Lung (tissue), 11 donors: ENCODE measurements at regions not wholly inside any gene's neighbourhood (a gene's known extent, or its start where the extent isn't known, plus 50 kb on each side); places are given as distances from the start of the nearest gene placed in this dataset.

Experiments used
- ATAC-seq: fragments of 200-7000 bp; cut with Tn5 transposase; one replicate; pipeline ENCODE4 v1.9.1; 2020; ENCODE audit warnings: moderate number of reproducible peaks; ENCODE audit not compliant: insufficient read depth, low FRiP score
- DNase-seq, 3 donors: peaks; one replicate each; pipeline ENCODE4 v3.0.0-alpha.2; 2013 to 2017
- H3K27ac ChIP-seq, 2 donors: one replicate each; pipeline ENCODE4 v1.5.1; 2013; ENCODE audit warnings: mild to moderate bottlenecking in 2 of 2, moderate library complexity in 2 of 2, control low read depth in 1 of 2, inconsistent platforms in 1 of 2, low read depth in 1 of 2, low read length in 1 of 2
- H3K27me3 ChIP-seq, 3 donors: one replicate each; pipeline ENCODE4 v1.5.1; 2013; ENCODE audit warnings: low read length in 2 of 3; ENCODE audit not compliant: control insufficient read depth in 3 of 3, insufficient read depth in 3 of 3
- H3K36me3 ChIP-seq, 4 donors: one replicate each; pipeline ENCODE4 v1.5.1; 2013; ENCODE audit warnings: low read length in 4 of 4, mild to moderate bottlenecking in 1 of 4, moderate library complexity in 1 of 4; ENCODE audit not compliant: control insufficient read depth in 4 of 4, insufficient read depth in 4 of 4
- H3K4me1 ChIP-seq, 5 donors: one replicate each; pipeline ENCODE4 v1.5.1; 2013; ENCODE audit warnings: low read length in 5 of 5, mild to moderate bottlenecking in 2 of 5, moderate library complexity in 1 of 5; ENCODE audit not compliant: control insufficient read depth in 5 of 5, insufficient read depth in 5 of 5
- H3K4me3 ChIP-seq: one replicate; pipeline ENCODE4 v1.5.1; 2013; ENCODE audit warnings: mild to moderate bottlenecking, control low read depth, moderate library complexity
- H3K9ac ChIP-seq, 2 donors: one replicate each; pipeline ENCODE4 v1.5.1; 2013; ENCODE audit warnings: low read length in 2 of 2, control low read depth in 1 of 2; ENCODE audit not compliant: insufficient read depth in 1 of 2
- H3K9me3 ChIP-seq, 4 donors: one replicate each; pipeline ENCODE4 v1.5.1; 2013; ENCODE audit warnings: low read length in 3 of 4, mild to moderate bottlenecking in 1 of 4, moderate library complexity in 1 of 4; ENCODE audit not compliant: control insufficient read depth in 4 of 4, insufficient read depth in 3 of 4
- WGBS, 2 donors: extraction: QIAGEN DNeasy Blood & Tissue Kit; methylation state at CpG; one replicate each; pipeline ENCODE4 v1.1.7; 2013; 5-methylcytosine and 5-hydroxymethylcytosine counted together
- TF ChIP-seq, protein P1 (sequence below): IDR thresholded peaks from 2 replicates; pipeline ENCODE4 v1.5.1; 2012; ENCODE audit warnings: mild to moderate bottlenecking; ENCODE audit errors: control extremely low read depth, extremely low read depth
- donor health status: control.
- donor health status: control.
- donor health status: Bipolar disorder and iron deficiency.
- donor health status: healthy.
- donor health status: DM: yes; HTN: yes; CAD: no.

DNA sequence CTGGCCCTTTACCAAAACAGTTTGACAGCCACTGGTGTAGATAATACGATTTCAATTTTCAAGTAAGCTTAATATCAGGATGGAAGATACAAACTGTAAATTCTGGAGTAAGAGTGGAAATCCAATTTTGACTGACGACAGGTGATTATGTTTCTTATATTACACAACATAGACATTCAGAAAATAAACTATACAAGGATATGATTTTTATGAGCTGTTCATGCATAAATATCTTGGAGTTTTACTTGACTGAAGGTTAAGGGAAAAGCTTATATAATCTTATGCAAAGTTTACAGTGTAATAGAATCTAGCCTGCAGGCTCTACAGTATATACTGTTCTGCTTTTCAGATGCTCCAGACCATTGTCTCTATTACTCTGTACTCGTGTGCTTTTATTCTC lies 1672.3 kb downstream of the ARAP2 start:
- Histone ChIP-seq H3K9ac (no peak overlapping the region), H3K4me3 (no peak overlapping the region), H3K9me3 (no peaks in the 10 kb centered on the region), H3K27ac (no peak overlapping the region), H3K4me1 (no peaks in the 10 kb centered on the region), H3K36me3 (no peaks in the 10 kb centered on the region), H3K27me3 (no peaks in the 10 kb centered on the region)
- TF ChIP-seq, protein P1, sequence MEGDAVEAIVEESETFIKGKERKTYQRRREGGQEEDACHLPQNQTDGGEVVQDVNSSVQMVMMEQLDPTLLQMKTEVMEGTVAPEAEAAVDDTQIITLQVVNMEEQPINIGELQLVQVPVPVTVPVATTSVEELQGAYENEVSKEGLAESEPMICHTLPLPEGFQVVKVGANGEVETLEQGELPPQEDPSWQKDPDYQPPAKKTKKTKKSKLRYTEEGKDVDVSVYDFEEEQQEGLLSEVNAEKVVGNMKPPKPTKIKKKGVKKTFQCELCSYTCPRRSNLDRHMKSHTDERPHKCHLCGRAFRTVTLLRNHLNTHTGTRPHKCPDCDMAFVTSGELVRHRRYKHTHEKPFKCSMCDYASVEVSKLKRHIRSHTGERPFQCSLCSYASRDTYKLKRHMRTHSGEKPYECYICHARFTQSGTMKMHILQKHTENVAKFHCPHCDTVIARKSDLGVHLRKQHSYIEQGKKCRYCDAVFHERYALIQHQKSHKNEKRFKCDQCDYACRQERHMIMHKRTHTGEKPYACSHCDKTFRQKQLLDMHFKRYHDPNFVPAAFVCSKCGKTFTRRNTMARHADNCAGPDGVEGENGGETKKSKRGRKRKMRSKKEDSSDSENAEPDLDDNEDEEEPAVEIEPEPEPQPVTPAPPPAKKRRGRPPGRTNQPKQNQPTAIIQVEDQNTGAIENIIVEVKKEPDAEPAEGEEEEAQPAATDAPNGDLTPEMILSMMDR = no peak
- DNase-seq (no peak), ATAC-seq (no peak)
- WGBS, 2 donors = 66 to 72% methylated on average over 3 of the region's 3 CpGs

DNA sequence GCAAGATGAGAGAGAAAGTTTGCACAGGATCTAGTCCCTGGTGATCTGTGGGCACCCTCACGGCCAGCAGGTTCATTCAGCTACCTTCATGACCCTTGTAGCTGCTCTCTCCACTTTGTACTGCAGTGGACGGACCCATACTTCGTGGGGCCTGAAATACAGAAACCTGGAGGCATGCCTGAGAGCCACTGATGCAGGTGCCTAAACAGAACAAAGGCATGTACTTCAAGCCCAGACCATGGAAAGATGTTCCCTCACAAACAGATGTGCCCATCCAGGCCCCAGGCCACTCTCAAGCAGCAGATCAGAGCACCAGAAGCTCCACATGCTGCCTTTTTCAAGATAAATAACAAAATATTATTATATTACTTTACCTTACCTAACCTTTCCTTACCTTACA lies 1629.0 kb downstream of the ARAP2 start:
- no peak overlapping the region for H3K4me3 ChIP-seq
- DNase-seq = no peak

DNA sequence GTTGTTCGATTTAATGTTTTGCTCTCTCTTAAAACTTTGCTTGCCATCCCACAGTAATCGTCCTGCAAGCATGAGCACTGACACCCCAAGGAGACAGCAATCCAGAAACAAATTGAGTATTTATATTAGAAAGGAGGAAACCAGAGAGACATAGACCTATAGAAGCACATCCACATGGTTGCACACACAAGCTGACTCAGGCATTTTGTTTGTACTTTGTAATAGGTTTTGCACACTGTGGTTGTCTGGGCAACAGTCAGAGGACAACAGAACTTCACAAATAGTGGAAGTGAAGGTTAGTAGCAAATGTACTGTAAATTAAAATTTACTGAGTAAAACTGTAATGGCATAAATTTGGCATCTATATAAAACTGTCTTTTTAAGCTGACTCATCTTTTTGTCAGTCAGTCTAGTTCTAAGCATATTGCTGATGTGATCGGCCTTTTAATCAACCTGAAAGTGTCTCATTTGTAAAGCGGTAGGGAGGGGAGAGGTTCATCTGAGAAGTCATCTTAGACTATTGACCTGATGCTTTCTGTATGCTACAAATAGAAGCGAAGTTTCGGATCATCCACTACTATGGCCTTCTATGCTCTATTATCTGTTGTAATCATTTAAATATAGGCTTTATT lies 1624.7 kb downstream of the ARAP2 start:
- H3K27me3 ChIP-seq = no peaks in the 10 kb centered on the region
- no peaks in the 10 kb centered on the region for H3K9me3 ChIP-seq
- peaks cover 0 to 9% (median 0%) of the 10 kb centered on the region in 5 donors for H3K4me1 ChIP-seq
- TF ChIP-seq, protein P1 = no peak
- no peaks in the 10 kb centered on the region for H3K36me3 ChIP-seq
- no peak overlapping the region for H3K27ac ChIP-seq
- ATAC-seq = no peak
- WGBS, 2 donors = 77 to 82% methylated on average over 6 of the region's 6 CpGs
- peak overlapping the region in 1 of 2 donors; percentile 24 for H3K9ac ChIP-seq
- DNase-seq = peak; percentile 41 to 78 (median 76)
- no peak overlapping the region for H3K4me3 ChIP-seq

More for the DNA sequence above, 1629.0 kb downstream of the ARAP2 start:
- TF ChIP-seq, protein P1 = no peak
- 79% methylated on average over 3 of the region's 3 CpGs for WGBS, 2 donors
- H3K27ac ChIP-seq = no peak overlapping the region
- no peaks in the 10 kb centered on the region for H3K9me3 ChIP-seq
- H3K9ac ChIP-seq = no peak overlapping the region
- H3K36me3 ChIP-seq = no peaks in the 10 kb centered on the region
- ATAC-seq = no peak
- H3K27me3 ChIP-seq = no peaks in the 10 kb centered on the region
- peaks cover 0 to 9% (median 0%) of the 10 kb centered on the region in 5 donors for H3K4me1 ChIP-seq

DNA sequence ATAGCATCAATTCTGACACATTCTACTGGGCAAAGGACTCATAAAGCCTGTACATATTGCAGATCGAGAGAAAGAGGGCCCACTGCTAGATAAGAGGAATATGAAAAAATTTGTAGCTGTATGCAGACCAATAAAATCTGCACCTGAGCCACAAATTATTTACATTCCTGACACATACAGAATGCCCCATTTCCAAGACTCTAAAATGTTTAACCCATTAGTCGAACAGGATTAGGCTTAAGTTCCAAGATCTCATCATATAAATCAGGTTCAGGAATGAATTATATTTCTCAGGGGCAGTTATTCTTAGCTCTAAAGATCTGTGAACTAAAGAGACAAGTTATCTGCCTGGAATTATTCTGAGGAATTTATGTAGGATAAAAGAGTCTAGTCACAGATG lies 1615.8 kb downstream of the ARAP2 start:
- H3K27me3 ChIP-seq = no peaks in the 10 kb centered on the region
- DNase-seq (no peak), ATAC-seq (no peak)
- no peak overlapping the region for H3K27ac ChIP-seq
- H3K9me3 ChIP-seq = no peaks in the 10 kb centered on the region
- H3K36me3 ChIP-seq = no peaks in the 10 kb centered on the region
- TF ChIP-seq, protein P1 = no peak
- WGBS, 2 donors = 68 to 78% methylated on average over 2 of the region's 2 CpGs
- no peak overlapping the region for H3K4me3 ChIP-seq
- H3K4me1 ChIP-seq = no peaks in the 10 kb centered on the region
- no peak overlapping the region for H3K9ac ChIP-seq
